Peyer's patch (tissue), 4 donors: ENCODE measurements at regions not wholly inside any gene's neighbourhood (a gene's known extent, or its start where the extent isn't known, plus 50 kb on each side); places are given as distances from the start of the nearest gene placed in this dataset.

Experiments used
- POLR2A ChIP-seq, 2 donors: fragments of 450-650 bp; IDR thresholded peaks; one replicate each; pipeline ENCODE4 v1.5.1; 2017; ENCODE audit warnings: antibody characterized with exemption in 2 of 2, mild to moderate bottlenecking in 2 of 2, moderate library complexity in 2 of 2
- TF ChIP-seq, protein P1 (sequence below), 6 experiments: fragments of 450-650 bp in 4 of 6; fragments of 200-600 bp in 2 of 6; sonication (generic) in 1 of 6; IDR thresholded peaks; one replicate each; pipeline ENCODE4 v1.5.1; 2017 to 2019; ENCODE audit warnings: antibody characterized with exemption in 6 of 6, mild to moderate bottlenecking in 3 of 6, moderate library complexity in 1 of 6

DNA sequence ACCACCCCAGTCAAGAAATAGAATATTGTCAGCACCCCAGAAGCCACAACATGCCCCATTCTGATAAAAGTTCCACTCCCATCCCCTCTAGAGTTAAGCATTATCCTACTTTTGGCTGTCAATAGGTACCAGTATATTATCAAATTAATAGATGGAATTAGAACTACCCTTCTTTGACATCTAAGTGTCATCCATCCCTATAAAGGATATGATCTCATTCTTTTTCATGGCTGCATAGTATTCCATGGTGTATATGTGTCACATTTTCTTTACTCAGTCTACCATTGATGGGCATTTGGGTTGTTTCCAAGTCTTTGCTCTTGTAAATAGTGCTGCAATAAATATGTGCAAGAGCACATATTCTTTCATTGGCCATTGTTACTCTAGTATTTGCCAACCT lies 246.2 kb downstream of the SEC23A start:
- TF ChIP-seq, protein P1, sequence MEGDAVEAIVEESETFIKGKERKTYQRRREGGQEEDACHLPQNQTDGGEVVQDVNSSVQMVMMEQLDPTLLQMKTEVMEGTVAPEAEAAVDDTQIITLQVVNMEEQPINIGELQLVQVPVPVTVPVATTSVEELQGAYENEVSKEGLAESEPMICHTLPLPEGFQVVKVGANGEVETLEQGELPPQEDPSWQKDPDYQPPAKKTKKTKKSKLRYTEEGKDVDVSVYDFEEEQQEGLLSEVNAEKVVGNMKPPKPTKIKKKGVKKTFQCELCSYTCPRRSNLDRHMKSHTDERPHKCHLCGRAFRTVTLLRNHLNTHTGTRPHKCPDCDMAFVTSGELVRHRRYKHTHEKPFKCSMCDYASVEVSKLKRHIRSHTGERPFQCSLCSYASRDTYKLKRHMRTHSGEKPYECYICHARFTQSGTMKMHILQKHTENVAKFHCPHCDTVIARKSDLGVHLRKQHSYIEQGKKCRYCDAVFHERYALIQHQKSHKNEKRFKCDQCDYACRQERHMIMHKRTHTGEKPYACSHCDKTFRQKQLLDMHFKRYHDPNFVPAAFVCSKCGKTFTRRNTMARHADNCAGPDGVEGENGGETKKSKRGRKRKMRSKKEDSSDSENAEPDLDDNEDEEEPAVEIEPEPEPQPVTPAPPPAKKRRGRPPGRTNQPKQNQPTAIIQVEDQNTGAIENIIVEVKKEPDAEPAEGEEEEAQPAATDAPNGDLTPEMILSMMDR (IDR thresholded peaks at IDR 0.05): no peak
- TF ChIP-seq POLR2A (IDR thresholded peaks at IDR 0.05): no peak
